HFFc6 (cell line): ENCODE measurements at regions not wholly inside any gene's neighbourhood (a gene's known extent, or its start where the extent isn't known, plus 50 kb on each side); places are given as distances from the start of the nearest gene placed in this dataset.

Experiments
- DNase-seq: peaks from one replicate; pipeline ENCODE4 v3.0.0-alpha.2; 2018
- H3K27ac Mint-ChIP-seq: 2 replicates; pipeline ENCODE4 v1.8.0; 2020; ENCODE audit warnings: mild to moderate bottlenecking, mixed read lengths
- H3K27me3 Mint-ChIP-seq: 2 replicates; pipeline ENCODE4 v1.8.0; 2021; ENCODE audit warnings: mild to moderate bottlenecking, moderate library complexity, mixed read lengths; ENCODE audit not compliant: insufficient read depth
- H3K36me3 Mint-ChIP-seq: 2 replicates; pipeline ENCODE4 v1.8.0; 2021; ENCODE audit warnings: low read depth, mixed read lengths
- H3K4me1 Mint-ChIP-seq: 2 replicates; pipeline ENCODE4 v1.8.0; 2020; ENCODE audit warnings: low read depth, mixed read lengths
- H3K4me3 Mint-ChIP-seq: 2 replicates; pipeline ENCODE4 v1.8.0; 2020; ENCODE audit warnings: mild to moderate bottlenecking, moderate library complexity, mixed read lengths
- H3K9me3 Mint-ChIP-seq: 2 replicates; pipeline ENCODE4 v1.8.0; 2020; ENCODE audit warnings: mild to moderate bottlenecking, mixed read lengths
- TF ChIP-seq, protein P1 (sequence below): fragments of 200-600 bp; sonication (generic); IDR thresholded peaks from 2 replicates; pipeline ENCODE4 v1.5.0; 2021; ENCODE audit warnings: antibody characterized with exemption, mild to moderate bottlenecking

DNA sequence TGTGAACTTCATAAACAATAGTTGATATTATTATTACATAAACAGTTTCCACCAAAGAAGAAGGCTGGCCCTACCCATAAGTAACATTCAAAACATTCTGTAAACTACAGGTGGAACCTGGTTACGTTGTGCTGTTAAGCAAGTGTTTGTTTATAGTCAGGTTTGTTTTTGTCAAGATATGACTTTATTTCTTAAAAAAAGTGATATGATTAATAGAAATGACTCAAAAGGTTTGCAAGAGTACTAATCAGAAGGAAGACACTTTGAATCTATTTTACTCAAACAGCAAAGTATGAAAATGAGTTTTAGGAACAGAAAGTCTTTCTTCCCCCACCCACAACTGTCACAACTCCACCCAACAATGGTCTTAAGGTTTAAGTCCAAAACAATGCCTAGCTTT is 220.8 kb downstream of the PLK2 start:
- DNase-seq, result no peak
- H3K9me3 Mint-ChIP-seq, result no peaks in the 10 kb centered on the region
- TF ChIP-seq, protein P1, sequence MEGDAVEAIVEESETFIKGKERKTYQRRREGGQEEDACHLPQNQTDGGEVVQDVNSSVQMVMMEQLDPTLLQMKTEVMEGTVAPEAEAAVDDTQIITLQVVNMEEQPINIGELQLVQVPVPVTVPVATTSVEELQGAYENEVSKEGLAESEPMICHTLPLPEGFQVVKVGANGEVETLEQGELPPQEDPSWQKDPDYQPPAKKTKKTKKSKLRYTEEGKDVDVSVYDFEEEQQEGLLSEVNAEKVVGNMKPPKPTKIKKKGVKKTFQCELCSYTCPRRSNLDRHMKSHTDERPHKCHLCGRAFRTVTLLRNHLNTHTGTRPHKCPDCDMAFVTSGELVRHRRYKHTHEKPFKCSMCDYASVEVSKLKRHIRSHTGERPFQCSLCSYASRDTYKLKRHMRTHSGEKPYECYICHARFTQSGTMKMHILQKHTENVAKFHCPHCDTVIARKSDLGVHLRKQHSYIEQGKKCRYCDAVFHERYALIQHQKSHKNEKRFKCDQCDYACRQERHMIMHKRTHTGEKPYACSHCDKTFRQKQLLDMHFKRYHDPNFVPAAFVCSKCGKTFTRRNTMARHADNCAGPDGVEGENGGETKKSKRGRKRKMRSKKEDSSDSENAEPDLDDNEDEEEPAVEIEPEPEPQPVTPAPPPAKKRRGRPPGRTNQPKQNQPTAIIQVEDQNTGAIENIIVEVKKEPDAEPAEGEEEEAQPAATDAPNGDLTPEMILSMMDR, result no peak
- no peaks in the 10 kb centered on the region for H3K36me3 Mint-ChIP-seq
- H3K27me3 Mint-ChIP-seq, result no peaks in the 10 kb centered on the region
- H3K4me1 Mint-ChIP-seq, result peaks cover 41% of the 10 kb centered on the region
- H3K27ac Mint-ChIP-seq, result no peak overlapping the region
- H3K4me3 Mint-ChIP-seq, result no peak overlapping the region

DNA sequence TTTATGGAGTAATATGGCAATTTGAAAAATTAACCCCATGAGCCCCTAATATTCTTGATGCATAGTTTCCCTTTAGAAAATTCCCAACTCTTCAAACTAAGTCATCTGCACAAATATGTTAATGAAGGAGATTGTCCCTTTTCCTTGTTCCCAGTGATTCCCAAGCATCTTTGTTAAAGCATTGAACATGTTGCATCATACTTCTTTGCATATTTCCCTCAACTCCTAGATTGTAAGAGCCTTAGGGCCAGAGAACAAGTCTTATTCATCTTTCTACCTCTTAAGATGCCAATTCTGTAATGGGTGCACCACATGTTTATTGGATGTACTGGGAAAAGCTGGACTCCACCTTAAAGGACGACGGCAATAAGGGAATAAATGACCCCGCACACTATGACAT is 223.4 kb downstream of the PLK2 start:
- Mint-ChIP-seq H3K27ac (no peak overlapping the region), H3K9me3 (no peaks in the 10 kb centered on the region), H3K27me3 (no peaks in the 10 kb centered on the region), H3K36me3 (no peaks in the 10 kb centered on the region), H3K4me3 (no peak overlapping the region), H3K4me1 (peaks cover 29% of the 10 kb centered on the region)
- DNase-seq, result no peak
- TF ChIP-seq, protein P1, result no peak

DNA sequence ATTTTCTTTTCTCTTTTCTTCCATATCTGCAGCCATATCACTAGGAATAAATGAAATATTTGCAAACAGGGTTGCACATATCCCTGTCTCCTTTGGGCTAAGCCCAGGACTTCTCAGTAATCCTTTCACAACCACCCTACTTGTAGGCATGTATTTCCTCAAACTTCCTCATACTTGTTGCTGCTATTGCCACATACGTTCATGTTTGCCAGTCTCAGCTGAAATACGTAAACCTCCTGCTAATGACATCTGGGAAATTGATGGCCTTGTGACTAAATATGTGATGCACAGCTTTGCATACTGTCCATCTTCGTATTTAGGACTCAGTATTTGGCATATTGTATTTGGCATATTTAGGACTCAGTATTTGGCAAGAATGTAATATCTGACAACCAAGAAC is 224.6 kb downstream of the PLK2 start:
- no peaks in the 10 kb centered on the region for H3K27me3 Mint-ChIP-seq
- TF ChIP-seq, protein P1, result no peak
- H3K4me1 Mint-ChIP-seq, result peaks cover 26% of the 10 kb centered on the region
- H3K27ac Mint-ChIP-seq, result no peak overlapping the region
- no peak overlapping the region for H3K4me3 Mint-ChIP-seq
- no peaks in the 10 kb centered on the region for H3K36me3 Mint-ChIP-seq
- DNase-seq, result no peak
- H3K9me3 Mint-ChIP-seq, result no peaks in the 10 kb centered on the region

DNA sequence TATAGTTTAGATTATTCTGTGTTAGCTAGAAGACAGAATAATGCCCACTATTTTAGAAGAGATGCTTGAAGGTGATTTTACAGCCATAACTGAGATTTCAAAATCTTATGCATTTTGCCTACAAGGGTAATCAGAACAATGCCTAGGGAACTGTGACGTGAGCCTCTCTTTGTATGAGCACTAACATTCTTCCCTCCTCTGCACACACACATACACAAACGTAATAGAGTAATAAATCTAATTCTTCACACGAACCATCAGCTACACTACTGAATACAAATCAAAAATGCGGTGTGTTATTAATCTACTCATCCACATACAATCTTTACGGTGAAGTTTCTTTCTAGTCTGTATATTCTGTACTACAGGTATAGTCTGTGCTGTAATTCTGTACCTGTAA is 227.8 kb downstream of the PLK2 start:
- Mint-ChIP-seq H3K9me3 (no peaks in the 10 kb centered on the region), H3K27ac (no peak overlapping the region), H3K36me3 (no peaks in the 10 kb centered on the region), H3K27me3 (no peaks in the 10 kb centered on the region), H3K4me3 (no peak overlapping the region), H3K4me1 (peaks cover 15% of the 10 kb centered on the region)
- TF ChIP-seq, protein P1, result no peak
- no peak for DNase-seq

DNA sequence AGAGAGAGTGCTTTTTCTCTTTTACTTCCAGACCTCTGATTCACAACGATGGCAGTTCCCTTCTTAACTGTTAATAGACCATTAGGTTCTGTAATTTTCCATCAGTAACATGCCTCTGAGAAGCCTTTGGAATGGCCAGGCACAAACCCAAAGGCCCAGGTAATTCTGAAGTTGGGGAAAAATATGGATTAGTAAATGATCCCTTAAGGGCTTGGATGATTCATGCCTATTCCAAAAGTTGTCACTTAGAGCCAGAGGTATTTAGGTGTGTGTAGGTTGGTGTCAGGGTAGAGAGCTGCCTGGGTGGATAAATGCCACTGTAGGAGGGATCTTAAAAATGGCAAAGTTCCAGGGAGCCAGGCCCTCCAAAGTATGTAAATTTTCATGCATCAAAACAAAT is 228.8 kb downstream of the PLK2 start:
- H3K9me3 Mint-ChIP-seq, result no peaks in the 10 kb centered on the region
- no peaks in the 10 kb centered on the region for H3K36me3 Mint-ChIP-seq
- TF ChIP-seq, protein P1, result no peak
- no peaks in the 10 kb centered on the region for H3K27me3 Mint-ChIP-seq
- no peak overlapping the region for H3K4me3 Mint-ChIP-seq
- DNase-seq, result peak; percentile 12
- peaks cover 21% of the 10 kb centered on the region for H3K4me1 Mint-ChIP-seq
- H3K27ac Mint-ChIP-seq, result peak overlapping the region; percentile 17; the same call in 1 of the 2 replicates

DNA sequence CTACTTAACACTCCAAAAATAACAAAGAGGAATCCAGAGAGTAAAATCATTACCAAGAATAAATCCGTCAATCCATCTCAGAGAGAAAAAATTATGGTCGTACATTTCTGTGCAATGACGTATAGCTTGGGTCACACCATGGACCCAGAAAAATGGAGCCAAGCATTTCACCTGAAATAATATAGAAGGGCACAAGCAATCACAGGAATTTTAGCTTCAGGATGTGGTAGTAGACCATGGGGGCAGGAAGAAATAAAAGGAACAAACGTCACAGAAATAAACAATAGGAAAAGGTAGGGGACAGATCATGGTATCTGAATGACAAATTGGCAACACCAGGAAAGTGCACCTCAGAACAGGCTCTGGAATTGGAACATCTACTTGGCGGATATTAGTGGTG is 231.0 kb downstream of the PLK2 start:
- no peaks in the 10 kb centered on the region for H3K36me3 Mint-ChIP-seq
- no peaks in the 10 kb centered on the region for H3K27me3 Mint-ChIP-seq
- no peak overlapping the region for H3K4me3 Mint-ChIP-seq
- no peak overlapping the region for H3K27ac Mint-ChIP-seq
- DNase-seq, result no peak
- peaks cover 40% of the 10 kb centered on the region for H3K4me1 Mint-ChIP-seq
- TF ChIP-seq, protein P1, result no peak
- H3K9me3 Mint-ChIP-seq, result no peaks in the 10 kb centered on the region
